Astrocyte of the spinal cord (primary cell): ENCODE measurements at regions not wholly inside any gene's neighbourhood (a gene's known extent, or its start where the extent isn't known, plus 50 kb on each side); places are given as distances from the start of the nearest gene placed in this dataset.

Source experiments
- DNase-seq: peaks from one replicate; pipeline ENCODE4 v3.0.0; 2011; ENCODE audit warnings: low read depth, low spot score
- H3K4me3 ChIP-seq: 2 replicates; pipeline ENCODE4 v1.5.1; 2011; ENCODE audit warnings: low read depth, mild to moderate bottlenecking, low read length, moderate library complexity
- CTCF ChIP-seq: IDR thresholded peaks from 2 replicates; pipeline ENCODE4 v1.5.1; 2012; ENCODE audit warnings: low read depth, mild to moderate bottlenecking, low read length, inconsistent platforms
- in situ Hi-C: cut with HindIII; loops from 2 replicates; pipeline ENCODE4 v1.10.0; 2017; ENCODE audit warnings: low sequenced_read_pairs

GRCh38 chr4:25489253-25489797, 112.3 kb downstream of the ANAPC4 start:
- no peak overlapping the region for H3K4me3 ChIP-seq
- no peak for DNase-seq
- in situ Hi-C loops, result no loop called here
- no peak for TF ChIP-seq CTCF

DNA sequence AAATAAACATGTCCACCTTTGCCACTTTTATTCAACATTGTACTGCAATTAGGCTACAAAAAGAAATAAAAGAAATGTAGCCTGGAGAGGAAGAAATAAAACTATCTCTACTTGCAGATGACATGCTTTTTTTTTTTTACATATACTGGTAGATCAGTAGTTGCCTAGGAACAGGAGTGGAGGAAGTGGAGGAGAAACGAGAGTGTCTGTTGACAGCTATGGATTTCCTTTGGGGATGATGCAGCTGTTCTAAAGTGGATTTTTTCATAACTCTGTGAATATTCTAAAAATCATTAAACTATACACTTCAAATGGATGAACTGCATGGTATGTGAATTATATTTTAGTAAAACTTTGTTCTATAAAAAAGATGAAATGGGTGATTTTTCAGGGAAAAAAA, 116.4 kb downstream of the ANAPC4 start:
- no peak for DNase-seq
- no peak overlapping the region for H3K4me3 ChIP-seq
- no peak for TF ChIP-seq CTCF
- in situ Hi-C loops, result no loop called here

GRCh38 chr4:25494166-25494565, 117.1 kb downstream of the ANAPC4 start:
- in situ Hi-C loops, result no loop called here
- no peak overlapping the region for H3K4me3 ChIP-seq
- no peak for TF ChIP-seq CTCF
- no peak for DNase-seq

DNA sequence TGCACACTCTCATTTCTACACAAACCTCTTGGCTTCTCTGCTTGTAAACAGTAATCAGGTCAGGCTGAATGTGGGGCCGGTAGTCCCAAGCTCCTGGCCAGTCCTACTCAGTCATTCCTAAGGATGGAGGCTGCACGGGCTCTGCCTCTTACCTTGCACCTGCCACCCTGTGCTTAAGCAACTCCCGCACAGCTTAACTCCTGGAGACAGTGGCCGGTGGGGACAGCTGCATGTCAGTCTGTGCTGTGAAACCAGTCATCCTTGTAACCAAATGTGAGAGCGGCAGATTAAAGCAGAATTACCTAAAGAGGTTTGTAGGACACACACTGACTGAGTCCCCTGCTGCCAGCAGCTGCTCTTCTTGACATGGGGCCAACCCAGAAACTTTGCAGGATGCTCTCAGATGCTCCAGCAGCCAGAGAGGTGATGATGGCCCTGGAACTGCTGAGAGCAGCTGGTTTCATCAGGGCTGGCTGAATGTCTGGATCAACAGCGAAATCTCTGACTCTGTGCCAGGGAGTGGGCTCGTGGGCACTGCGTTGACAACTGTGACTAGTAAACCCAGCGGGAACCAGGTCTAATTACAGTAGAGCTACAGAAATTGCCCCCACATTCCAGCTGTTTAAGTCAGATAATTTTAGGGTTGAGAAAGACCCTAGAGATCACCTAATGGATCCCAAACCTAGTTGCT, 123.7 kb downstream of the ANAPC4 start:
- in situ Hi-C loops, result no loop called here
- DNase-seq, result no peak
- H3K4me3 ChIP-seq, result no peak overlapping the region
- TF ChIP-seq CTCF, result no peak

GRCh38 chr4:25502115-25502514, 125.1 kb downstream of the ANAPC4 start:
- TF ChIP-seq CTCF, result no peak
- in situ Hi-C loops, result no loop called here
- H3K4me3 ChIP-seq, result no peak overlapping the region
- DNase-seq, result no peak

DNA sequence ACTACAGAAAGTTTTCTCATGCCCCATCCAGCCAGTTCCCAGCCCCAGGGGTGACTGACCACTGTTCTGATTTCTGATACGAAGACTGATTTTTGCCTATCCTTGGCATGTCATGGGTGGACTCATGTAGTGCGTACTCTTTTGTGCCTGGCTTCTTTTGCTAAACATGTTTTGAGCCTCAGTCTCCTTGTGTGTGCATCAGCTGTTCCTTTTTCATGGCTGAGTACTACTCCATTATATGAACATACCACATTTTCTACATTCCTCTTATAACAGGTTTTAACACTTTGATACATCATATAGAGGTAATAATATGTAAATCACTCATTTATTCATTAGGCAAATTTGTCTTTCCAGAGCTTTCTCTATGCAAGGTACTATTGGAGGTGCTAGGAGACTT, 126.7 kb downstream of the ANAPC4 start:
- H3K4me3 ChIP-seq, result no peak overlapping the region
- TF ChIP-seq CTCF, result no peak
- DNase-seq, result no peak
- in situ Hi-C loops, result no loop called here
